ENCODE measurements at regions not wholly inside any gene's neighbourhood (a gene's known extent, or its start where the extent isn't known, plus 50 kb on each side); places are given as distances from the start of the nearest gene placed in this dataset.

DNA sequence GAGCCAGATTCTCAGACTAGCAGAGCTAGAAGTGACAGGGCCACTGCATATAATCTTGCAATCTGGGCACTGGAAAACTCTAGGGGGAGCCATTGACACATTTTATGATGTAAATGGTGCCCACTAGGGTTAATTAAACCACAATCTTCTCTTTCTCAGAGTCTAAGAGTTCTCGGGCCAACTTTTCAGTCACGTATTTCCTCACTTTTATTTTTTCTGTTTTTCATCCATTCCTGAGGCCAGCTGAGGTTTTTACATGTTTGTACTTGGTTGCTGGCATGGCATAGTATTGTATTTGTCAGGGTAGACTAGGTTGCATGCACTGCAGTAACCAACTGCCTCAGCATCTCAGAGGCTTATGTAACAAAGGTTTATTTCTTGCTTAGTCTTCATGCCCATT lies 138.2 kb downstream of the ZNF326 start:
- TF ChIP-seq, protein P1, sequence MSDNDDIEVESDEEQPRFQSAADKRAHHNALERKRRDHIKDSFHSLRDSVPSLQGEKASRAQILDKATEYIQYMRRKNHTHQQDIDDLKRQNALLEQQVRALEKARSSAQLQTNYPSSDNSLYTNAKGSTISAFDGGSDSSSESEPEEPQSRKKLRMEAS (IDR thresholded peaks at IDR 0.05; ENCODE audit: low read depth, low read length), result no peak
- TF ChIP-seq, protein P2, sequence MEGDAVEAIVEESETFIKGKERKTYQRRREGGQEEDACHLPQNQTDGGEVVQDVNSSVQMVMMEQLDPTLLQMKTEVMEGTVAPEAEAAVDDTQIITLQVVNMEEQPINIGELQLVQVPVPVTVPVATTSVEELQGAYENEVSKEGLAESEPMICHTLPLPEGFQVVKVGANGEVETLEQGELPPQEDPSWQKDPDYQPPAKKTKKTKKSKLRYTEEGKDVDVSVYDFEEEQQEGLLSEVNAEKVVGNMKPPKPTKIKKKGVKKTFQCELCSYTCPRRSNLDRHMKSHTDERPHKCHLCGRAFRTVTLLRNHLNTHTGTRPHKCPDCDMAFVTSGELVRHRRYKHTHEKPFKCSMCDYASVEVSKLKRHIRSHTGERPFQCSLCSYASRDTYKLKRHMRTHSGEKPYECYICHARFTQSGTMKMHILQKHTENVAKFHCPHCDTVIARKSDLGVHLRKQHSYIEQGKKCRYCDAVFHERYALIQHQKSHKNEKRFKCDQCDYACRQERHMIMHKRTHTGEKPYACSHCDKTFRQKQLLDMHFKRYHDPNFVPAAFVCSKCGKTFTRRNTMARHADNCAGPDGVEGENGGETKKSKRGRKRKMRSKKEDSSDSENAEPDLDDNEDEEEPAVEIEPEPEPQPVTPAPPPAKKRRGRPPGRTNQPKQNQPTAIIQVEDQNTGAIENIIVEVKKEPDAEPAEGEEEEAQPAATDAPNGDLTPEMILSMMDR (IDR thresholded peaks at IDR 0.05; ENCODE audit: low read depth, low read length), result peak; percentile 38
- TF ChIP-seq POLR2A (IDR thresholded peaks at IDR 0.05; ENCODE audit: extremely low read depth, insufficient read length), result no peak
- no peak for TF ChIP-seq MYC (IDR thresholded peaks at IDR 0.05; ENCODE audit: low read depth, low read length)
- DNase-seq (ENCODE audit: low read depth), result peak; percentile 51
- H3K4me3 ChIP-seq (ENCODE audit: low read depth, low read length), result no peak overlapping the region

DNA sequence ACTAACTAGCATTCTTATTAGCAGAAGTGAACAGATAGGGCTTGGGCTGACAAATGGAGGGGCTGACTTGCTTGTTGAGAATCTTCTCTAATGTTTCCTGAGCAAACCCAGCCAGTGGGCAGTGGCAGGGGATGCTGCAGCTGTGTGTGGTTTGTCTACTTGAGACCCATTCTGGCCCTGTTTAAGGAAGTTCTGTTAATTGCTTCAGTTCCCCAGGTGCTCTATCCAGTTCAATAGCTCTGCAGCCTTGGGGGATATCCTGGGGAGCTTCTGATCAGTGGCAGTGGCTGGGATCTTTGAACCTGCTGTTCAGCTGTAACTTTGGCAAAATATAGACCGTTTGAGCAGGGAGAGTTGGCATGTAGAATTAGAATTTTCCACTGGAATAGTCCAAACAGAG lies 137.4 kb downstream of the ZNF326 start:
- no peak overlapping the region for H3K4me3 ChIP-seq (ENCODE audit: low read depth, low read length)
- DNase-seq (ENCODE audit: low read depth), result no peak
- TF ChIP-seq MYC (IDR thresholded peaks at IDR 0.05; ENCODE audit: low read depth, low read length), result no peak
- TF ChIP-seq, protein P2 (IDR thresholded peaks at IDR 0.05; ENCODE audit: low read depth, low read length), result no peak
- no peak for TF ChIP-seq POLR2A (IDR thresholded peaks at IDR 0.05; ENCODE audit: extremely low read depth, insufficient read length)
- TF ChIP-seq, protein P1 (IDR thresholded peaks at IDR 0.05; ENCODE audit: low read depth, low read length), result no peak

DNA sequence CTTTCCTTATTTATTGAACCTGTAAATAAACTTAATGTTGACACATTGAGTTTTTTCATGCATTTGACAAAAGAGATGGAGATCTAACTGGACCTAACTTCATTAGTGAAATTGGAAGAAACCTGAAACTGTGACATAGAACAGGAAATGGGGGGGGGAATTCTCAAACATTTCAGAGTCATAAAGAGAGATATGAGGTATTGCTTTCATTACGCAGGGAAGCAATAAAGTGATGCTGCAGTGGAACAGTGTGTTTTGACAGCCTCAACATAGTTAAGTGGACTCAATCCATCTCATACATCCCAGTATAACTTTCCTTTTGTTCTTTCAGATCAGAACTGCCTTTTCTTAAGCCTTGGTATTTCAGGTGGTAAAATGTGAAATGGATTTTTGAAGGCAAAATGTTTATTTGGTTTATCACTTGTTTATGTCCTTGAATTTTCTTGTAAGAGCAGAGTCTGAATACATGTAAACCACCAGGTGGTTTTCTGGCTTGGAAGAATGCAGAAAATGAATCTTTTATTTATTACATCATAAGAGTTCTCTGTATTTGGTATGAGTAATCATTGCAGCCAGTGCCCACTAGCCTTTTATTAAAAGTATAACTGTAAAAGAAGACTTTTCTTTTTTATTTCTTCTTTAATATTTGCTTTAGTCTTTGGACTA lies 132.5 kb downstream of the ZNF326 start:
- no peak for TF ChIP-seq POLR2A (IDR thresholded peaks at IDR 0.05; ENCODE audit: extremely low read depth, insufficient read length)
- no peak for TF ChIP-seq MYC (IDR thresholded peaks at IDR 0.05; ENCODE audit: low read depth, low read length)
- TF ChIP-seq, protein P2 (IDR thresholded peaks at IDR 0.05; ENCODE audit: low read depth, low read length), result no peak
- TF ChIP-seq, protein P1 (IDR thresholded peaks at IDR 0.05; ENCODE audit: low read depth, low read length), result no peak
- no peak for DNase-seq (ENCODE audit: low read depth)
- H3K4me3 ChIP-seq (ENCODE audit: low read depth, low read length), result no peak overlapping the region

DNA sequence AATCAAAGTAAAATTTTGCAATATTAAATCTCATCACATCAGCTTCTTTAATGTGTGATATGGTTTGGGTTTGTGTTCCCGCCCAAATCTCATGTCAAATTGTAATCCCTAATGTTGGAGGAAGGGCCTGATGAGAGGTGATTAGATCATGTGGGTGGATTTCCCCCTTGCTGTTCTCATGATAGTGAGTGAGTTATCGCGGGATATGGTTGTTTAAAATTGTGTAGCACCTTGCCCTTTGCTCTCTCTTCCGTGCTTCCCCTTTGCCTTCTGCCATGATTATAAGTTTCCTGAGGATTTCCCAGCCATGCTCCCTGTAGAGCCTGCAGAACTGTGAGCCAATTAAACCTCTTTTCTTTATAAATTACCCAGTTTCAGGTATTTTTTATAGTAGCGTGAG lies 131.9 kb downstream of the ZNF326 start:
- H3K4me3 ChIP-seq (ENCODE audit: low read depth, low read length), result no peak overlapping the region
- TF ChIP-seq, protein P1 (IDR thresholded peaks at IDR 0.05; ENCODE audit: low read depth, low read length), result no peak
- TF ChIP-seq, protein P2 (IDR thresholded peaks at IDR 0.05; ENCODE audit: low read depth, low read length), result no peak
- TF ChIP-seq MYC (IDR thresholded peaks at IDR 0.05; ENCODE audit: low read depth, low read length) (no peak), POLR2A (IDR thresholded peaks at IDR 0.05; ENCODE audit: extremely low read depth, insufficient read length) (no peak)
- no peak for DNase-seq (ENCODE audit: low read depth)

DNA sequence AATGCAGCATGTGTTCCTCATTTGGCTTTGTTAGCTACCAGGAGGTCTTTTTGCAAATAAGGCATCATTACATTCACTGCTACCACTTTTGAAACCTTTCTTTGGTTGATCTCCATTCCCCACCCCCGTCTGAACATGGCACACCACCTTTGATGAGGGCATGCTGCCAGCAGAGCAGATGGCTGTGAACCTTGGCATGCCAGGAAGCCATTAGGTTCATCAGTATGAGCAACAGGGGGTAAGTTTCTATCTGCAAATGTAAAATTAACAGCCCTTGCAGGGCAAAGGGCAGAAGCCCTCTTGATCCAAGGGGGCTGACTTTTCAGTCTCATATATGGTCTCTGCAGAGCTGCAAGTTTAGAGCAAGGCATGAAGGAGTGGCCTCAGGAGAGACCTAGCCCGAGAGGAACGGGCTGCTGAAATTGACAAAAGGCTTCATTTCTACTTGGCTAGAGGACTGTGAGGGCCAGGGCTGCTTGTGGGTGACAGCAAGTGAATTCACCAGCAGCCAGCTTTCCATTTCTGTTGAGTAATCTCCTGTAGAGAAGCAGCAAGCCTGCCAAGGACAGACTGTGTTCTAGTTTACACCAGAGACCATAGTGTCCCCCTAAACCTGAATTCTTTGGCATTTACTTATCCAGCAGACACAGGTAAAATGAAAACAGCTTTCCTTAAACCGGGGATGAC lies 127.9 kb downstream of the ZNF326 start:
- TF ChIP-seq MYC (IDR thresholded peaks at IDR 0.05; ENCODE audit: low read depth, low read length), result no peak
- TF ChIP-seq, protein P2 (IDR thresholded peaks at IDR 0.05; ENCODE audit: low read depth, low read length), result no peak
- TF ChIP-seq, protein P1 (IDR thresholded peaks at IDR 0.05; ENCODE audit: low read depth, low read length), result no peak
- TF ChIP-seq POLR2A (IDR thresholded peaks at IDR 0.05; ENCODE audit: extremely low read depth, insufficient read length), result no peak
- DNase-seq (ENCODE audit: low read depth), result no peak
- no peak overlapping the region for H3K4me3 ChIP-seq (ENCODE audit: low read depth, low read length)
